Esophagus muscularis mucosa (tissue), 3 donors: ENCODE measurements at regions not wholly inside any gene's neighbourhood (a gene's known extent, or its start where the extent isn't known, plus 50 kb on each side); places are given as distances from the start of the nearest gene placed in this dataset.
"Not testable (repeated sequence)": the region's sequence is repeated elsewhere in the genome, so short reads cannot be mapped to it uniquely, and the experiment has no call there.

ENCODE experiments used
- POLR2AphosphoS5 ChIP-seq, 2 donors: sonication (generic); formaldehyde crosslinking; IDR thresholded peaks; one replicate each; pipeline ENCODE4 v1.6.1; 2017; ENCODE audit warnings: antibody characterized with exemption in 2 of 2
- TF ChIP-seq, protein P1 (sequence below), 3 experiments: fragments of 200-600 bp in 2 of 3; fragments of 450-650 bp in 1 of 3; sonication (generic) in 2 of 3; IDR thresholded peaks; one replicate each; pipeline ENCODE4 v1.5.1; 2017 to 2019; ENCODE audit warnings: antibody characterized with exemption in 3 of 3, mild to moderate bottlenecking in 2 of 3, moderate library complexity in 1 of 3

DNA sequence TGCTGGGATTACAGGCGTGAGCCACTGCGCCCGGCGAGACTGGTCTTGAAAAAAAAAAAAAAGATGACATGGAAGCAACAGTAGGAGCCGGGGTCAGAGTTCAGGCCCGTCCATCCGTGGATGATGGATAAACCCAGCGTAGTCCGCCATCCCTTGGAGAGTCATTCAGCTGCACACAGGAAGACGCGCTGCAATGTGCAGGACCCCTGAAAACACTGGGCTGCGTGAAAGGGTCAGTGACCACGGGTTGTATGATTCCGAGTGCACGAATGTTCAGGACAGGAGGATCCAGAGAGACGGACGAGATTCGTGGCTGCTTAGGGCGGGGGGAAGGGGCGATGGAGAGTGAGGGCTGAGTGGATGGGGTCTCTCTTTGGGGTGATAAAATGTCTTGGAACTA lies 76.5 kb upstream of the METTL9 start:
- TF ChIP-seq POLR2AphosphoS5 (IDR thresholded peaks at IDR 0.05): not testable (repeated sequence)
- TF ChIP-seq, protein P1, sequence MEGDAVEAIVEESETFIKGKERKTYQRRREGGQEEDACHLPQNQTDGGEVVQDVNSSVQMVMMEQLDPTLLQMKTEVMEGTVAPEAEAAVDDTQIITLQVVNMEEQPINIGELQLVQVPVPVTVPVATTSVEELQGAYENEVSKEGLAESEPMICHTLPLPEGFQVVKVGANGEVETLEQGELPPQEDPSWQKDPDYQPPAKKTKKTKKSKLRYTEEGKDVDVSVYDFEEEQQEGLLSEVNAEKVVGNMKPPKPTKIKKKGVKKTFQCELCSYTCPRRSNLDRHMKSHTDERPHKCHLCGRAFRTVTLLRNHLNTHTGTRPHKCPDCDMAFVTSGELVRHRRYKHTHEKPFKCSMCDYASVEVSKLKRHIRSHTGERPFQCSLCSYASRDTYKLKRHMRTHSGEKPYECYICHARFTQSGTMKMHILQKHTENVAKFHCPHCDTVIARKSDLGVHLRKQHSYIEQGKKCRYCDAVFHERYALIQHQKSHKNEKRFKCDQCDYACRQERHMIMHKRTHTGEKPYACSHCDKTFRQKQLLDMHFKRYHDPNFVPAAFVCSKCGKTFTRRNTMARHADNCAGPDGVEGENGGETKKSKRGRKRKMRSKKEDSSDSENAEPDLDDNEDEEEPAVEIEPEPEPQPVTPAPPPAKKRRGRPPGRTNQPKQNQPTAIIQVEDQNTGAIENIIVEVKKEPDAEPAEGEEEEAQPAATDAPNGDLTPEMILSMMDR (IDR thresholded peaks at IDR 0.05): not testable (repeated sequence)
